CD14-positive monocyte (primary cell): ENCODE measurements at regions not wholly inside any gene's neighbourhood (a gene's known extent, or its start where the extent isn't known, plus 50 kb on each side); places are given as distances from the start of the nearest gene placed in this dataset.

ENCODE experiments used
- DNase-seq, 3 donors: peaks; one replicate each; pipeline ENCODE4 v3.0.0-alpha.2; 2011 to 2022
- H2AFZ ChIP-seq: 2 replicates; pipeline ENCODE4 v1.6.0; 2012; ENCODE audit warnings: mild to moderate bottlenecking, low read depth, low read length, inconsistent platforms; ENCODE audit not compliant: insufficient read depth, poor library complexity, severe bottlenecking
- H3K27ac ChIP-seq, 2 donors: 1 replicate in 1 of 2; 2 replicates in 1 of 2; pipeline ENCODE4 v1.5.1; 2012 to 2013; ENCODE audit warnings: low read length in 2 of 2, control low read depth in 1 of 2, inconsistent platforms in 1 of 2, low read depth in 1 of 2, mild to moderate bottlenecking in 1 of 2
- H3K27me3 ChIP-seq, 2 donors: one replicate each; pipeline versions ENCODE4 v1.6.0 to v1.6.1; 2011 to 2013; ENCODE audit warnings: low read length in 2 of 2; ENCODE audit not compliant: control insufficient read depth in 2 of 2, insufficient read depth in 2 of 2
- H3K36me3 ChIP-seq, 2 donors: replicated peaks in 1 of 2; 1 replicate in 1 of 2; 2 replicates in 1 of 2; pipeline versions ENCODE4 v1.5.1 to v1.6.1; 2012 to 2013; ENCODE audit warnings: low read length in 2 of 2, control low read depth in 1 of 2, inconsistent platforms in 1 of 2, mild to moderate bottlenecking in 1 of 2; ENCODE audit not compliant: insufficient read depth in 2 of 2, control insufficient read depth in 1 of 2
- H3K4me1 ChIP-seq, 2 donors: 1 replicate in 1 of 2; 2 replicates in 1 of 2; pipeline versions ENCODE4 v1.5.1 to v1.6.1; 2012 to 2013; ENCODE audit warnings: low read length in 2 of 2, control low read depth in 1 of 2, inconsistent platforms in 1 of 2, mild to moderate bottlenecking in 1 of 2, moderate library complexity in 1 of 2; ENCODE audit not compliant: insufficient read depth in 2 of 2, control insufficient read depth in 1 of 2
- H3K4me2 ChIP-seq: replicated peaks from 2 replicates; pipeline ENCODE3; 2012; ENCODE audit warnings: low read length, moderate library complexity, mild to moderate bottlenecking; ENCODE audit not compliant: poor library complexity, severe bottlenecking; ENCODE audit errors: extremely low read depth
- H3K4me3 ChIP-seq, 3 experiments: fragments of 200-600 bp in 1 of 3; sonication (generic) in 1 of 3; replicated peaks in 1 of 3; 1 replicate in 2 of 3; 2 replicates in 1 of 3; pipeline ENCODE4 v1.5.1; 2011 to 2013; ENCODE audit warnings: low read length in 3 of 3, mild to moderate bottlenecking in 3 of 3, control low read depth in 2 of 3, low read depth in 2 of 3, inconsistent platforms in 1 of 3, moderate library complexity in 1 of 3
- H3K79me2 ChIP-seq: 2 replicates; pipeline ENCODE4 v1.6.0; 2012; ENCODE audit warnings: mild to moderate bottlenecking, control low read depth, inconsistent platforms, low read length, moderate library complexity; ENCODE audit not compliant: insufficient read depth
- H3K9ac ChIP-seq: 2 replicates; pipeline ENCODE4 v1.6.0; 2017; ENCODE audit warnings: low read length, mild to moderate bottlenecking; ENCODE audit not compliant: insufficient read depth, poor library complexity, severe bottlenecking
- H3K9me3 ChIP-seq, 2 donors: replicated peaks in 1 of 2; 1 replicate in 1 of 2; 2 replicates in 1 of 2; pipeline versions ENCODE4 v1.5.1 to v1.6.1; 2012 to 2013; ENCODE audit warnings: low read length in 2 of 2, control low read depth in 1 of 2; ENCODE audit not compliant: control insufficient read depth in 1 of 2, insufficient read depth in 1 of 2
- H4K20me1 ChIP-seq: 2 replicates; pipeline ENCODE4 v1.6.0; 2012; ENCODE audit warnings: mild to moderate bottlenecking, low read length, control low read depth, moderate library complexity; ENCODE audit not compliant: insufficient read depth
- H3K27ac Mint-ChIP-seq, 7 donors: one replicate each; pipeline ENCODE4 v1.8.0; 2020; ENCODE audit warnings: mild to moderate bottlenecking in 7 of 7, mixed read lengths in 7 of 7, moderate library complexity in 6 of 7, inconsistent platforms in 2 of 7
- H3K27me3 Mint-ChIP-seq, 3 donors: one replicate each; pipeline ENCODE4 v1.8.0; 2021 to 2022; ENCODE audit warnings: low read depth in 3 of 3, mild to moderate bottlenecking in 3 of 3, mixed read lengths in 3 of 3, moderate library complexity in 3 of 3, inconsistent platforms in 1 of 3
- H3K36me3 Mint-ChIP-seq, 2 donors: one replicate each; pipeline ENCODE4 v1.8.0; 2020; ENCODE audit warnings: mixed read lengths in 2 of 2, inconsistent platforms in 1 of 2, mild to moderate bottlenecking in 1 of 2
- H3K4me1 Mint-ChIP-seq: one replicate; pipeline ENCODE4 v1.8.0; 2020; ENCODE audit warnings: mild to moderate bottlenecking, mixed read lengths
- H3K4me3 Mint-ChIP-seq, 2 donors: one replicate each; pipeline ENCODE4 v1.8.0; 2020; ENCODE audit warnings: mild to moderate bottlenecking in 2 of 2, mixed read lengths in 2 of 2, moderate library complexity in 1 of 2
- H3K9me3 Mint-ChIP-seq, 7 donors: one replicate each; pipeline ENCODE4 v1.8.0; 2020 to 2022; ENCODE audit warnings: mixed read lengths in 7 of 7, mild to moderate bottlenecking in 6 of 7, moderate library complexity in 6 of 7, inconsistent platforms in 2 of 7
- CTCF ChIP-seq: fragments of 200-600 bp; IDR thresholded peaks from one replicate; pipeline ENCODE4 v1.8.0; 2022; ENCODE audit warnings: antibody characterized with exemption, mild to moderate bottlenecking
- WGBS: methylation state at CpG from one replicate; pipeline ENCODE4 v1.1.5; 2013; ENCODE audit warnings: missing lambda C conversion rate; ENCODE audit not compliant: insufficient coverage; 5-methylcytosine and 5-hydroxymethylcytosine counted together
- intact Hi-C, 2 donors: fragments of 100-400 bp; cut with micrococcal nuclease; formaldehyde crosslinking; loops; one replicate each; pipeline versions ENCODE4 v1.15.0 to v1.15.1; 2023

GRCh38 chr17:71976011-71976649 is 144.7 kb upstream of the SOX9 start:
- H3K27ac ChIP-seq: no peak overlapping the region
- no peaks in the 10 kb centered on the region for H3K79me2 ChIP-seq
- 52% methylated on average over 7 of the region's 15 CpGs for WGBS
- Mint-ChIP-seq H3K27ac (no peak overlapping the region), H3K4me3 (no peak overlapping the region), H3K9me3 (peaks cover 0 to 19% (median 12%) of the 10 kb centered on the region in 7 donors), H3K27me3 (peaks cover 0 to 4% (median 2%) of the 10 kb centered on the region in 3 donors), H3K4me1 (no peaks in the 10 kb centered on the region), H3K36me3 (no peaks in the 10 kb centered on the region)
- H3K4me2 ChIP-seq: no peak overlapping the region
- TF ChIP-seq CTCF: no peak
- no peaks in the 10 kb centered on the region for H4K20me1 ChIP-seq
- H3K9ac ChIP-seq: no peak overlapping the region
- no peaks in the 10 kb centered on the region for H3K4me1 ChIP-seq
- H3K4me3 ChIP-seq: no peak overlapping the region
- no peaks in the 10 kb centered on the region for H3K9me3 ChIP-seq
- no peaks in the 10 kb centered on the region for H3K27me3 ChIP-seq
- no peaks in the 10 kb centered on the region for H3K36me3 ChIP-seq
- intact Hi-C loops: no loop called here
- no peak for DNase-seq
- H2AFZ ChIP-seq: no peak overlapping the region

GRCh38 chr17:71978435-71978834 is 142.4 kb upstream of the SOX9 start:
- H3K4me1 ChIP-seq: no peaks in the 10 kb centered on the region
- Mint-ChIP-seq H3K4me3 (no peak overlapping the region), H3K4me1 (no peaks in the 10 kb centered on the region), H3K27me3 (peaks cover 1 to 2% (median 2%) of the 10 kb centered on the region in 3 donors), H3K36me3 (no peaks in the 10 kb centered on the region), H3K9me3 (peaks cover 0 to 23% (median 12%) of the 10 kb centered on the region in 7 donors), H3K27ac (no peak overlapping the region)
- no peaks in the 10 kb centered on the region for H3K79me2 ChIP-seq
- H2AFZ ChIP-seq: no peak overlapping the region
- H3K4me2 ChIP-seq: no peak overlapping the region
- no peaks in the 10 kb centered on the region for H3K9me3 ChIP-seq
- no peak for TF ChIP-seq CTCF
- H3K36me3 ChIP-seq: no peaks in the 10 kb centered on the region
- intact Hi-C loops: no loop called here
- 74% methylated on average over 5 of the region's 5 CpGs for WGBS
- DNase-seq: no peak
- H3K4me3 ChIP-seq: no peak overlapping the region
- H4K20me1 ChIP-seq: no peaks in the 10 kb centered on the region
- no peaks in the 10 kb centered on the region for H3K27me3 ChIP-seq
- no peak overlapping the region for H3K9ac ChIP-seq
- H3K27ac ChIP-seq: no peak overlapping the region
